GM10248 (cell line): ENCODE measurements at regions not wholly inside any gene's neighbourhood (a gene's known extent, or its start where the extent isn't known, plus 50 kb on each side); places are given as distances from the start of the nearest gene placed in this dataset.

Source experiments
- CTCF ChIA-PET: fragments of 300-600 bp; sonication (Branson Sonifier 250); formaldehyde crosslinking; extraction: SDS; loops from one replicate; lab custom pipeline; 2021; ENCODE audit warnings: antibody characterized with exemption; lab: Yijun Ruan, JAX
- POLR2A ChIA-PET: fragments of 350-650 bp; sonication (Branson Sonifier 250); formaldehyde crosslinking; extraction: SDS; loops from one replicate; lab custom pipeline; 2020; ENCODE audit warnings: antibody characterized with exemption; lab: Yijun Ruan, JAX
- DNase-seq: peaks from one replicate; pipeline ENCODE4 v3.0.0; 2012; ENCODE audit errors: extremely low spot score
- CTCF ChIP-seq: IDR thresholded peaks from 2 replicates; pipeline ENCODE4 v1.5.1; 2012; ENCODE audit warnings: mild to moderate bottlenecking, low read depth; ENCODE audit errors: extremely low read depth, missing control alignments, control extremely low read depth

- CTCF ChIA-PET = interaction anchor here (1.1 to 3.0 kb wide), 5 partner anchors 8 to 37 kb away, joined by 3 to 9 read pairs (median 3); no protein-coding TSS in a partner anchor
Observed at GRCh38 chr1:244992833-244993232, 128.5 kb upstream of the HNRNPU start.

GRCh38 chr1:244989813-244990212 is 125.5 kb upstream of the HNRNPU start:
- CTCF ChIA-PET = interaction anchor here (3.0 kb wide), 1 partner anchor 11 kb away, joined by 9 read pairs; no protein-coding TSS in a partner anchor
- POLR2A ChIA-PET = no interaction called here
- no peak for TF ChIP-seq CTCF
- DNase-seq = no peak

More at GRCh38 chr1:244992833-244993232, 128.5 kb upstream of the HNRNPU start:
- no peak for DNase-seq
- TF ChIP-seq CTCF = no peak
- POLR2A ChIA-PET = no interaction called here

DNA sequence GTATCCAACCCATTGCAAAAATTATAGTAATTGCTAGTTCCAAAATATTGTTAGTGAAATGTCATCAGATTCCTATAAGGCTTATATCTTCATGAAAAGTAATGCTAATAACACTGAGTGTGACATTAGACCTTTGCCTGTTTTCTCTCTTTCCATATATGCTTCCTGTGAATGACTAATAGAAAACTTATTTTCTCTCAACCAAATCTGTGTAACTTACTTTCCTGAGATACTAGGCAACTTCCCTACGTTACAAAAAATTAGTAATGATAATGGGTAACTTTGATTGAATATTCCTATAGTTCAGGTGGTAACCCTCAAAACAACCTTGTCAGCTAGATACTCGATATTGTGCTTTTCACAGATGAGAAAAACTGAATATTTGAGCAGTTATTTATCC is 124.2 kb upstream of the HNRNPU start:
- CTCF ChIA-PET = no interaction called here
- POLR2A ChIA-PET = no interaction called here

GRCh38 chr1:244980605-244981004 is 116.3 kb upstream of the HNRNPU start:
- ChIA-PET POLR2A (no interaction called here), CTCF (no interaction called here)
- DNase-seq = no peak
- TF ChIP-seq CTCF = no peak

More for the DNA sequence above, 124.2 kb upstream of the HNRNPU start:
- TF ChIP-seq CTCF = no peak
- no peak for DNase-seq

DNA sequence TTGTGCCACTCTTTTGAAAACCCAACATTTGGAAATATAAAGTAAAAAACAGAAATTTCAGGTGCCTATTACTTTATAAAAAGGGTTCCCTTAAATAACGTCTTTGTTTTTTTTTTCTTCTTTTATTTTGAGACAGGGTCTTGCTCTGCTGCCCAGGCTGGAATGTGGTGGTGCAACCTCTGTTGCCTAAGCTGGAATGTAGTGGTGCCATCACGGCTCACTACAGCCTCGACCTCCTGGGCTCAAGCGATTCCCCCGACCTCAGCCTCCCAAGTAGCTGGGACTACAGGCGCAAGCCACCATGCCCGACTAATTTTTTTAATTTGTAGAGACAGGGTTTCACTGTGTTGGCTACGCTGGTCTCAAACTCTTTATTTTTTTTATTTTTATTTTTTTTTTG is 110.2 kb upstream of the HNRNPU start:
- no peak for DNase-seq
- no peak for TF ChIP-seq CTCF
- POLR2A ChIA-PET = no interaction called here
- CTCF ChIA-PET = interaction anchor here (1.3 to 1.9 kb wide), 2 partner anchors 11 to 68 kb away, joined by 3 to 6 read pairs; no protein-coding TSS in a partner anchor

DNA sequence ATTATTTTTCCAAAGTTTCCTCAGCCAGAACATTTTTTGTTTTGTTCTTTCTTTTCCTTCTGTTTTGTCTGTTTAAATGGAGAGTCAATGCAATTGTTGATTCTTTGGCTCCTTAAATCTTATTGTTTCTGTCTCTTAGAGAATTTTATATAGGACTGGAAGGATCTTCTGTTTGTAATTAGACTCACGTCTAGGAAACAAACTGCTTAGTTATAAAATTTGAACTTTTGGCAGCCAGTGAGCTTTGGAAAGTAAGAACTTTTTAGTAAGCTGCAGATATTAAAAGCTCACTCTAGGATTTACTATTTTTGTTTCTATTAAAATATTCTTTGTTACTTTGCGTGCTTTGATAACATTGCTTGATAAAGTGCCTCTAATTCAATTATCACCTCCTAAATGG is 109.8 kb upstream of the HNRNPU start:
- DNase-seq = no peak
- CTCF ChIA-PET = interaction anchor here (1.8 kb wide), 1 partner anchor 68 kb away, joined by 6 read pairs; no protein-coding TSS in a partner anchor
- POLR2A ChIA-PET = no interaction called here
- no peak for TF ChIP-seq CTCF
